ENCODE measurements at regions not wholly inside any gene's neighbourhood (a gene's known extent, or its start where the extent isn't known, plus 50 kb on each side); places are given as distances from the start of the nearest gene placed in this dataset.

DNA sequence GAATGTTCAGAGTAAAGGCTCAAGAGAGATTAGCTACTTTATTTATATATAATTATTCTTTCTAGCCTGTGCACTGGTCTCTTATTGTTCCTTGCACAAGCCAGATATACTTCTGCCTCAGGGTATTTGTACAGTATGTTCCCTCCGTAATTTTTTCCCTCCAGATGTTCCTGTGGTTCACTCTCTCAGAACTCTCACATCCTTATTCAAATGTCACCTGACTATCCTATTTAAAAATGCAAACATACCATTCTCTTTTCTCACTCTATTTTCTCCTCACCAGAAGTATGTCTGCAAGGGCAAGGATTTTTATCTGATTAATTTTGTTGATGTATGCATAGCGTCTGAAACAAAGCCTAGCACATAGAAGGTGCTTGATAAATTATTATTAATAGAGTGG lies 64.0 kb upstream of the CERS6 start:
- DNase-seq, result no peak

DNA sequence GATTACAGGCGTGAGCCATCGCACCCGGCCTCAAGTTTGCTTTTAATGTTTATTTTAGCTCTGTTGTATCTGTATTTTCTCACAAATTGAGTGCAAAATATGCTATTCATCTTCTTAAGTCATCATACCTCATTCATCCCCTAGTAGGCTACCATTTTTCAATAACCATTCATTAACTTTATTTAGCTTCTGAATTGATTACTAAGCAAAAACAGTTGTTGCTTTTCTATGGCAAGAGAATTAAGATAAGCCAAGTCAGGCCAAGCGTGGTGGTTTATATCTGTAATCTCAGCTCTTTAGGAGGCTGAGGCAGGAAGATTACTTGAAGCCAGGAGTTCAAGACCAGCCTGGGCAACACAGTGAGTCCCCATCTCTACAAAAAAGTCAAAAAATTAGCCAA lies 63.3 kb upstream of the CERS6 start:
- DNase-seq, result no peak

DNA sequence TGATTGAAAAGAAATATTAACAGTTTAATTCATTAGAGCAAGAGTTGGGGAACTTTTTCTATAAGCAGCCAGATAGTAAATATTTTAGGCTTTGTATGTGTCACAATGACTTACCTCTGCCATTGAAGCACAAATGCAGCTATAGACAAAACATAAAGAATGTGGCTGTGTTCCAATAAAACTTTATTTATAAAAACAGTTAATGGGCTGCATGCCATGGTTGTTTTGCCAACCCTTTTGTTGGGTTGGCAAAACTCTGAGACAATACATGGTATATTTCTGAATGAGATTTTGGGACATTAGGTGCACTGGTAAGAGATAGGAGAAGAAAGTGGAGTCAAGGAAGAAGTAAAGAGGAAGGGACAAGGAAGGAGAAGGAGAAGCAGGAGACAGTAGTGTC lies 61.8 kb upstream of the CERS6 start:
- no peak for DNase-seq

DNA sequence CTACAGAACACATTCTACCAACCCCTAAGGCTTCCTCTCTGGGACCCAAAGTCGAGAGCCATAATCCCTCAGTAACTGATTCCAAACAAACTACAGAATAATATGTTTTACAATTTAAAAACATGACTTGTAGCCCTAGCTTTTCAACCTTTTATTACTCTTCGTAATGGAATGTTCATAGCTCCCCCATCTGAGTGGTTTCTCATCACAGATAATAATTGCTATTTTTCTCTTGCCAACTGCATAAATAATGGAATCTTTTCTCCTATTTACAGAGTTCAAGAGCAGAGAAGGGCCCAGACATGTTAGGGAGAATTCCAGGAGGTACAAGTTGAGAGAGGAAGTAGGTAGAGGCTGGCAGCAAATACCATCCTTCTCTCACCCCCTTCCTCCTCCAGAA lies 59.9 kb upstream of the CERS6 start:
- DNase-seq, result no peak

DNA sequence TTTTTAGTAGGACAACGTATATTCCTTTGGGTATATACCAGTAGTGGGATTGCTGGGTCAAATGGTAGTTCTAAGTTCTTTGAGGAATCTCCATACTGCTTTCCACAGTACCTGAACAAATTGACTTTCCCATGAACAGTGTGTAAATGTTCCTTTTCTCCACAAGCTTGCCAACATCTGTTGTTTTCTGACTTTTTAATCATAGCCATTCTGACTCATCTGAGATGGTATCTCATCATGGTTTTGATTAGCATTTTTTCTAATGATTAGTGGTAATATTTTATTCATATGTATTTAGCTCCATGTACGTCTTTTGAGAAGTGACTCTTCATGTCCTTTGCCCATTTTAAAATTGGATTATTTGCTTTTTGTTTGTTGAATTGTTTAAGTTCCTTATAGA lies 58.4 kb upstream of the CERS6 start:
- no peak for DNase-seq

DNA sequence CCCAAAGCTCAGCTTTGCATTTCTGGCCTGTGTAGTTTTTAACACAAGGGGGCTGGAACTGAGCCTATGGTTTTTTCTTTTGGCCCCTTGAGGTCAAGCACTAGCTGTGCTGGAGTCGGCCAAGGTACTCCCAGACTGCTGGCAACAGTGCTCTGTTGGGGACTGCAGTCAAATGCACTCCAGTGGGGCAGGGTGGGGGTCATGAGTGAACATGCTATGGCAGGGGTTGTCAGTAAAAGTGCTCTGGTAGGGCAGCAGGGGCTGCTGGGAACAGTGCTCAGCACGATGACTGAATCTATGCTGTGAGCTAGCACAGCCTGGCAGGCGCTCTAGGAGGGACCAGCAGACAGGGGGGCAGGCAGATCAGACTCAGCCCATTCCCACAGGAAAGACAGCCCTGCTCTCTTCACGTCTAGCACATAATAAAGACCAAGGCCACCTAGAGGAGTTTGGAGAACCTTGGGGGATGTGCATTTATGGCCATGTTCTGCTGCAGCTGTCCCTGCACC lies 55.0 kb upstream of the CERS6 start:
- DNase-seq, result no peak

DNA sequence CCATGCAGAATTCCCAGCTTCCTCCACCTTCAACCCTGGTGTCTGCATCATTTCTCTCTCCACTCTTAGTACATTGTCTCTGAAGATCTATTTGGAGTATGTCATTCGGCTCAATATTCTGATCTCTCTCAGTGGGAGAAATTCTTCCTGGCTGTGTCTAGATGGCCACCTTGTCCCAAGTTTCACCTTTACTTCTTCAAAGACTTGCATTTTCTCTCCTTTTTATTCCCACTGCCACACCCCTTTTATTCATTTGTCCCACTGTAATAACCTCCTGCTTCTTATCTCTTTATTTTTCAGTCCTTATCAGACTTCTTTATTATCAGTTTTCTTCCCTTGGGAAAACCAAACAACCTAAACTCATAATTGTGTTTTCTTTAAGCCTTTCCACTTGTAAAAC lies 54.3 kb upstream of the CERS6 start:
- DNase-seq, result no peak

DNA sequence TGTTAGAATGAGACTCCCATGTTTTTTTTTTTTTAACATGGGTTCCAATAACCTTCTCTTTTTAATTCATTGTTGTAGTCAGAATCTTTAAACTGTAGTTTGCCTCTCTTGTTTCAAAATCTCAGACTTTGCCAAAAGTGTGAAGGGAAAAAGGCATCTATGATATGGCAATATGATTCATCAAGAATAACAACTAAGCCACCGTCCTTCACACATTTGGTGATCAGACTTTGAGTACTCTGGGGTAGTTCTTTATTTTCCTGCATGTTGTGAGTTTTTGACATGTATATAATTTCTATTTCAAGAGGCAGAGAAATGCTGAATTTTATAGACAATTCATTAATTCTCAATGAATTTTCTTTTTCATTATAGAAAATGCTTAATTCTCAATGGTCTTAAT lies 53.5 kb upstream of the CERS6 start:
- no peak for DNase-seq

DNA sequence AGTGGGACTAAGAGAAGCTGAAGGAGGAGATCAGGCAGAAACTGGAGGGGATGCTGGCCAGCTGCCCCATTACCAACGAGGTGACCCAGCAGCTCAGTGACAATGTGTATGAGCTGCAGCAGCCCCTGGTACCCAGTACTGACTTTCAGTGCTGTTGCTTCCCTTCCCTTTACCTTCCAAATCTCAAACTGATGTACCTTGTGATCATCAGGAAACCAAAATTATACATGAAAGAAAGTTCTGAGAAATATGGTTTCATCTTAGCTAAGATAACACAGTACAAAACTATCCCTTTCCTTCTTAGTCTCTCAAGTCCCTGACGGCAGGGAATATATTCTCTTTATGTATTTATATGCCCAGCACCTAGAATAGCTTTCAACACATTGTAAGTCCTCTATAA lies 52.3 kb upstream of the CERS6 start:
- DNase-seq, result no peak

DNA sequence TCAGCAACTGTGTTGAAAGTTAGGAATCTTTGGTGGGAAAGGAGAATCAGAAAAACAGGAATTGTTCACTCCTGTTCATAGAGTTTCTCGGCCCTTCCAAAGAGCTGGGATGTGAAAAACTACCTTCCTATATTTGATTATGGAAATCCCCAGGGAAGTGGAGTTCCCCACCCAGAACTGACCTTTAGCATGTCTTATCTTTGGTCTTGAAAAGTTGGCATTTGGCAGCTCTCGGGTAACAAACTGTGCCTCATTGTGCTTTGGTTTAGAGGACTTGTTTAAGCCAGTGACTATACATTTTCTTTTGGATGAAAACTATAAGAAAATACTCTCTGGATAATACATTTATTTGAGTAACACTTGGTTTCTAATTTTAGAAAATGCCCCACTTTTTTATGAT lies 51.3 kb upstream of the CERS6 start:
- DNase-seq, result no peak

All from stimulated activated CD4-positive, alpha-beta T cell treated with anti-CD3 and anti-CD28 coated beads, Interleukin-4, amount 100 ng/mL, for 1 hour (primary cell).